GM12891 (cell line): ENCODE measurements at regions not wholly inside any gene's neighbourhood (a gene's known extent, or its start where the extent isn't known, plus 50 kb on each side); places are given as distances from the start of the nearest gene placed in this dataset.

Experiments
- DNase-seq: peaks from one replicate; pipeline ENCODE4 v3.0.0; 2011; ENCODE audit warnings: low spot score; ENCODE audit not compliant: insufficient read length
- FAIRE-seq: peaks from 2 replicates; lab custom pipeline; 2011; peaks lifted over from hg19 to GRCh38; lab: Jason Lieb, UNC
- PAX5 ChIP-seq: IDR thresholded peaks from 2 replicates; pipeline ENCODE4 v1.6.1; 2011; ENCODE audit warnings: low read length, moderate library complexity, mild to moderate bottlenecking; ENCODE audit not compliant: insufficient read depth, severe bottlenecking
- POLR2A ChIP-seq: IDR thresholded peaks from 2 replicates; pipeline ENCODE4 v1.6.1; 2011; ENCODE audit warnings: low read depth, low read length, control low read depth
- POLR2AphosphoS5 ChIP-seq: IDR thresholded peaks from 2 replicates; pipeline ENCODE4 v1.6.1; 2011; ENCODE audit warnings: low read depth, low read length, control low read depth
- POU2F2 ChIP-seq: IDR thresholded peaks from 2 replicates; pipeline ENCODE4 v1.6.1; 2011; ENCODE audit warnings: low read depth, mild to moderate bottlenecking, control low read depth, low read length, moderate library complexity
- SPI1 ChIP-seq: IDR thresholded peaks from 2 replicates; pipeline ENCODE4 v1.6.1; 2011; ENCODE audit warnings: low read depth, low read length, control low read depth
- TAF1 ChIP-seq: IDR thresholded peaks from 2 replicates; pipeline ENCODE4 v1.6.1; 2011; ENCODE audit warnings: low read depth, low read length, control low read depth

DNA sequence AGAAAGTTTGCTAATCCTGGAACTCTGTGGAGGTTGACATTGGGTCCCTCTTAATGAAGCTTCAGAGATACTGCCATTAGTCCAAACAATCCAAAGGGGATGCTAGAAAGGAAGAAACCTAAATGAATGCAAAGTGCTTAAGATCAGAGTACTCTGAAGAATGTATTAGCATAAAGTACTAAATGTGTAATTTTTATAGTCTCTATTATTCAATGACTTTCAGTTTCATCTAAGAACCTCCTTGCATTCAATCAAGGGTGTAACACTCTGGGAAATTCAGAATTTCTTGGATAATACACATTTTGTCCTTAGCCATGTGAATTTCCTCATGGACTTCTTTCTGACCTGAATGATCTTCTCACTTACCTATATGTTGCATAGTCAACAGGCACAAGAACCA is 1078.5 kb upstream of the ADGRL4 start:
- FAIRE-seq: no peak
- no peak for TF ChIP-seq PAX5
- TF ChIP-seq POLR2AphosphoS5: no peak
- TF ChIP-seq SPI1: no peak
- no peak for TF ChIP-seq TAF1
- no peak for TF ChIP-seq POU2F2
- no peak for TF ChIP-seq POLR2A
- no peak for DNase-seq

DNA sequence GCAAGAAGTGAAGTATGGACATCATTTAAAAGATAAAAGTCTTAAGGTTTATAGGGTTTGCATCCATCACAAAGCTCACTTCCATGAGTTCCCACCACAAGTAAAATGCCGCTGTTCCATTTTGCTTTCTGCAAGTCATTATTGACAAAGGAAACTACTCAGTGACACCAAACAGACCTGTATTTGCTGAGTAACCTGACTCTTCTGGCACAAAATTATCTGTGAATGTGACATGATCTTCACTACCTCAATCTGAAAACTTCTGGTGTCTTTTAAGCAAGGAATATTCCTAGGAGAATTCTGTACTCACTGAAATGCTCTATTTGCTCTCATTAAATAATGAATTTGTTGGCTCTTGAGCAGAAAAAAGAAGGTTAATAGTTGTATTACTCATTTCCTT is 1077.4 kb upstream of the ADGRL4 start:
- FAIRE-seq (no peak), DNase-seq (no peak)
- no peak for TF ChIP-seq POLR2A

- FAIRE-seq: no peak
- DNase-seq: no peak
- TF ChIP-seq PAX5: no peak
- TF ChIP-seq SPI1: no peak
- no peak for TF ChIP-seq POU2F2
- TF ChIP-seq POLR2AphosphoS5: no peak
- TF ChIP-seq POLR2A: no peak
- TF ChIP-seq TAF1: no peak
Observed at GRCh38 chr1:80076469-80076868, 1069.9 kb upstream of the ADGRL4 start.

- TF ChIP-seq SPI1 (no peak), POLR2AphosphoS5 (no peak), TAF1 (no peak), PAX5 (no peak), POLR2A (no peak), POU2F2 (no peak)
- FAIRE-seq: no peak
- no peak for DNase-seq
Observed at GRCh38 chr1:80075351-80075750, 1068.8 kb upstream of the ADGRL4 start.

- FAIRE-seq (no peak), DNase-seq (no peak)
- no peak for TF ChIP-seq POU2F2
- TF ChIP-seq POLR2A: no peak
- TF ChIP-seq TAF1: no peak
- no peak for TF ChIP-seq SPI1
- no peak for TF ChIP-seq PAX5
- TF ChIP-seq POLR2AphosphoS5: no peak
Observed at GRCh38 chr1:80072563-80072962, 1066.0 kb upstream of the ADGRL4 start.

- FAIRE-seq (no peak), DNase-seq (no peak)
- TF ChIP-seq POU2F2 (no peak), SPI1 (no peak)
Observed at GRCh38 chr1:80066060-80066459, 1059.5 kb upstream of the ADGRL4 start.

DNA sequence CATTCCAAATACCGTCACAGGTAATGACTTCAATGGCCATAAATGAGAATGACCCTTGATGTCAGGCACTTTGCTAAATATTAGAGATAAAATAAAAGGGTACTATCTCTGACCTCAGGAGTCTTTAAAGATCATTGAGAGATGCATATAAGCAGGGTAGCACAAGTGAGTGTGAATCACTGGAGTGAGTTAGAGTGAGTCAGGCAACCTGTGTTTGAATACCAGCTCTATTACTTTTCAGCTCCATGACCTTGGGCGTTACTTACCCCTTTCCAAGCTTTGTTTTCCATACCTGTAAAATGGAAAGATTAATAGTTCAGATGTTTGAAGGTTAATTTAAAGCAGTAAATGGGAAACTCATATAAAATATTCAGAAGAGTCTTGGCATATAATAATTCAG is 1058.0 kb upstream of the ADGRL4 start:
- no peak for FAIRE-seq
- DNase-seq: no peak
- TF ChIP-seq PAX5 (no peak), POU2F2 (no peak), TAF1 (no peak), POLR2AphosphoS5 (no peak), POLR2A (no peak), SPI1 (no peak)

DNA sequence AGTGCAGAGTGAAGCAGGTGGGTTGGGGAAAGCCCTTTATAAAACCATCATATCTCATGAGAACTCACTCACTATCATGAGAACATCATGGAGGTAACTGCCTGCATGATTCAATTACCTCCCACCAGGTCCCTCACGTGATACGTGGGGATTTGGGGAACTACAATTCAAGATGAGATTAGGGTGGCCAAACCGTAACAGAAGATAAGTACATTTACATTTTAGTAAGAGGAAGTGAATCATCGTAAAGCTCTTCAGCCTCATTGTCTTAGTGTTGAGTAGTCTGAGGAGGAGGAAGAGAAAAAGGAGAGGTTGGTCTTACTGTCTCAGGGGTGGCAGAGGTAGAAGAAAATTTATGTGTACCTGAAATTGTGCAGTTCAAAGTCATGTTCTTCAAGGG is 1053.4 kb upstream of the ADGRL4 start:
- TF ChIP-seq TAF1: no peak
- no peak for TF ChIP-seq POLR2AphosphoS5
- no peak for TF ChIP-seq SPI1
- TF ChIP-seq POLR2A: no peak
- TF ChIP-seq POU2F2: no peak
- TF ChIP-seq PAX5: no peak
- no peak for DNase-seq
- no peak for FAIRE-seq

DNA sequence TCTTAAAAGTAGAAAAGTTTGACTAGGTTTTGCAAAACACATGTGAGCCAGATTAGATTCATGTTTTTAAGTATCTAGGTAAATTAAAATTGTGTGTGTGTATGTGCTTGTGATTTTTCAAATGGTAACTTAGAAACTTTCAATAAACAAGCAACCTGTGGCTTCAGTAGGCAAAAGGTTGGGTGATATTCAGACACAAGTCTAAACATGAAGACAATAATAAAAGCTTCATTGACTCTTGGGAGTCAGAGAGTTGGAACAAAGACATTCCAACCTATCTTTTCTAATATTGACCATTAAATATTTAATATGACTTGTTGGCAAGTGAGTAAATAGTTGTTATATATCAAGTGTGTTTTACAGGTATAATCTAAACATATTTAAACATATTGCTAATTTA is 1049.6 kb upstream of the ADGRL4 start:
- FAIRE-seq (no peak), DNase-seq (no peak)
- TF ChIP-seq POLR2AphosphoS5 (no peak), TAF1 (no peak), POLR2A (no peak), SPI1 (no peak), POU2F2 (no peak)

GRCh38 chr1:80054129-80054528 is 1047.6 kb upstream of the ADGRL4 start:
- TF ChIP-seq POLR2A (no peak), POU2F2 (no peak), PAX5 (no peak), TAF1 (no peak), POLR2AphosphoS5 (no peak), SPI1 (no peak)
- DNase-seq (no peak), FAIRE-seq (no peak)
